ENCODE measurements at regions not wholly inside any gene's neighbourhood (a gene's known extent, or its start where the extent isn't known, plus 50 kb on each side); places are given as distances from the start of the nearest gene placed in this dataset.

- TF ChIP-seq POLR2A (IDR thresholded peaks at IDR 0.05) (no peak), CTCF (IDR thresholded peaks at IDR 0.05) (no peak)
These were observed 1031.6 kb upstream of the WWC1 start for GRCh38 chr5:167259806-167260205.

Data from thyroid gland (tissue), 4 donors.